SK-N-SH (cell line): ENCODE measurements at regions not wholly inside any gene's neighbourhood (a gene's known extent, or its start where the extent isn't known, plus 50 kb on each side); places are given as distances from the start of the nearest gene placed in this dataset.

Experiments
- EP300 ChIP-seq, 2 experiments: IDR thresholded peaks; 2 replicates each; pipeline versions ENCODE4 v1.4.0 to v1.6.1; 2012; ENCODE audit warnings: borderline replicate concordance in 1 of 2, low read depth in 1 of 2, low read length in 1 of 2
- NFIC ChIP-seq: IDR thresholded peaks from 2 replicates; pipeline ENCODE4 v1.4.0; 2012; ENCODE audit warnings: borderline replicate concordance
- POLR2AphosphoS5 ChIP-seq: IDR thresholded peaks from 2 replicates; pipeline ENCODE4 v1.6.1; 2012; ENCODE audit warnings: low read depth, low read length
- RAD21 ChIP-seq: IDR thresholded peaks from 2 replicates; pipeline ENCODE4 v1.6.1; 2012; ENCODE audit warnings: mild to moderate bottlenecking, low read length
- TCF12 ChIP-seq: IDR thresholded peaks from 2 replicates; pipeline ENCODE4 v1.4.0; 2012
- TF ChIP-seq, protein P1 (sequence below): fragments of 200-600 bp; sonication (generic); IDR thresholded peaks from 2 replicates; pipeline ENCODE4 v1.6.1; 2017; ENCODE audit warnings: antibody characterized with exemption, mild to moderate bottlenecking, moderate library complexity
- TF ChIP-seq, protein P2 (sequence below): IDR thresholded peaks from 2 replicates; pipeline ENCODE4 v1.4.0; 2012; ENCODE audit warnings: low read depth, borderline replicate concordance
- TF ChIP-seq, protein P3 (sequence below): fragments of 150-350 bp; IDR thresholded peaks from 2 replicates; pipeline ENCODE4 v1.6.1; 2017; ENCODE audit warnings: antibody characterized with exemption, low read length, low read depth, borderline replicate concordance
- TF ChIP-seq, protein P4 (sequence below): IDR thresholded peaks from 2 replicates; pipeline ENCODE4 v1.4.0; 2012; ENCODE audit warnings: low read depth

DNA sequence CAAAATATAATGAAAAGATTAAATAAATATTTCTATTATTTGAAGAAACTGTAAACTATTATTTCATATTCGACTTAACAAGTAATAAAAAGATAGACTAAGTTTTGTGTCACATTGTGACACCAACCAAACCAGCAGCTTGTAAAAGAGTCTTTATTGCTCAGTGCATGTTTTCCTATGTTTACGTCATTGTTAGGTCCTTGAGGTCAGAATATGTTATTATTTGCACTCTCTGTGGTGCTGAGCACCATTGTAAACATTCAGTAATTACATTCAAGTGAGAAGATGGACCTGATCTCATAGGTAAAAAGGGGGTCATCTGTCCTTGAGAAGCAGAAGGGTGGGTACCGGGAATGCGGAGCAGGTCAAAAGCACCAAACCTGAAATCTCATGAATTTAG is 1999.1 kb upstream of the CELF4 start:
- TF ChIP-seq, protein P1, sequence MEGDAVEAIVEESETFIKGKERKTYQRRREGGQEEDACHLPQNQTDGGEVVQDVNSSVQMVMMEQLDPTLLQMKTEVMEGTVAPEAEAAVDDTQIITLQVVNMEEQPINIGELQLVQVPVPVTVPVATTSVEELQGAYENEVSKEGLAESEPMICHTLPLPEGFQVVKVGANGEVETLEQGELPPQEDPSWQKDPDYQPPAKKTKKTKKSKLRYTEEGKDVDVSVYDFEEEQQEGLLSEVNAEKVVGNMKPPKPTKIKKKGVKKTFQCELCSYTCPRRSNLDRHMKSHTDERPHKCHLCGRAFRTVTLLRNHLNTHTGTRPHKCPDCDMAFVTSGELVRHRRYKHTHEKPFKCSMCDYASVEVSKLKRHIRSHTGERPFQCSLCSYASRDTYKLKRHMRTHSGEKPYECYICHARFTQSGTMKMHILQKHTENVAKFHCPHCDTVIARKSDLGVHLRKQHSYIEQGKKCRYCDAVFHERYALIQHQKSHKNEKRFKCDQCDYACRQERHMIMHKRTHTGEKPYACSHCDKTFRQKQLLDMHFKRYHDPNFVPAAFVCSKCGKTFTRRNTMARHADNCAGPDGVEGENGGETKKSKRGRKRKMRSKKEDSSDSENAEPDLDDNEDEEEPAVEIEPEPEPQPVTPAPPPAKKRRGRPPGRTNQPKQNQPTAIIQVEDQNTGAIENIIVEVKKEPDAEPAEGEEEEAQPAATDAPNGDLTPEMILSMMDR = no peak
- TF ChIP-seq TCF12 (no peak), EP300 (IDR thresholded peaks at IDR 0.05; ENCODE audit: borderline replicate concordance in 1 of 2, low read depth in 1 of 2, low read length in 1 of 2) (no peak), NFIC (no peak), RAD21 (no peak), POLR2AphosphoS5 (no peak)
- TF ChIP-seq, protein P2, sequence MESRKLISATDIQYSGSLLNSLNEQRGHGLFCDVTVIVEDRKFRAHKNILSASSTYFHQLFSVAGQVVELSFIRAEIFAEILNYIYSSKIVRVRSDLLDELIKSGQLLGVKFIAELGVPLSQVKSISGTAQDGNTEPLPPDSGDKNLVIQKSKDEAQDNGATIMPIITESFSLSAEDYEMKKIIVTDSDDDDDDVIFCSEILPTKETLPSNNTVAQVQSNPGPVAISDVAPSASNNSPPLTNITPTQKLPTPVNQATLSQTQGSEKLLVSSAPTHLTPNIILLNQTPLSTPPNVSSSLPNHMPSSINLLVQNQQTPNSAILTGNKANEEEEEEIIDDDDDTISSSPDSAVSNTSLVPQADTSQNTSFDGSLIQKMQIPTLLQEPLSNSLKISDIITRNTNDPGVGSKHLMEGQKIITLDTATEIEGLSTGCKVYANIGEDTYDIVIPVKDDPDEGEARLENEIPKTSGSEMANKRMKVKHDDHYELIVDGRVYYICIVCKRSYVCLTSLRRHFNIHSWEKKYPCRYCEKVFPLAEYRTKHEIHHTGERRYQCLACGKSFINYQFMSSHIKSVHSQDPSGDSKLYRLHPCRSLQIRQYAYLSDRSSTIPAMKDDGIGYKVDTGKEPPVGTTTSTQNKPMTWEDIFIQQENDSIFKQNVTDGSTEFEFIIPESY = no peak
- TF ChIP-seq, protein P3, sequence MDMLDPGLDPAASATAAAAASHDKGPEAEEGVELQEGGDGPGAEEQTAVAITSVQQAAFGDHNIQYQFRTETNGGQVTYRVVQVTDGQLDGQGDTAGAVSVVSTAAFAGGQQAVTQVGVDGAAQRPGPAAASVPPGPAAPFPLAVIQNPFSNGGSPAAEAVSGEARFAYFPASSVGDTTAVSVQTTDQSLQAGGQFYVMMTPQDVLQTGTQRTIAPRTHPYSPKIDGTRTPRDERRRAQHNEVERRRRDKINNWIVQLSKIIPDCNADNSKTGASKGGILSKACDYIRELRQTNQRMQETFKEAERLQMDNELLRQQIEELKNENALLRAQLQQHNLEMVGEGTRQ = no peak
- TF ChIP-seq, protein P4, sequence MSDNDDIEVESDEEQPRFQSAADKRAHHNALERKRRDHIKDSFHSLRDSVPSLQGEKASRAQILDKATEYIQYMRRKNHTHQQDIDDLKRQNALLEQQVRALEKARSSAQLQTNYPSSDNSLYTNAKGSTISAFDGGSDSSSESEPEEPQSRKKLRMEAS = no peak
